GM21526 (cell line): ENCODE measurements at regions not wholly inside any gene's neighbourhood (a gene's known extent, or its start where the extent isn't known, plus 50 kb on each side); places are given as distances from the start of the nearest gene placed in this dataset.

Experiments used
- ATAC-seq: cut with Tn5 transposase; IDR thresholded peaks from one replicate; pipeline ENCODE4 v1.9.1; 2021; ENCODE audit warnings: moderate library complexity; ENCODE audit not compliant: unreplicated experiment, low FRiP score

DNA sequence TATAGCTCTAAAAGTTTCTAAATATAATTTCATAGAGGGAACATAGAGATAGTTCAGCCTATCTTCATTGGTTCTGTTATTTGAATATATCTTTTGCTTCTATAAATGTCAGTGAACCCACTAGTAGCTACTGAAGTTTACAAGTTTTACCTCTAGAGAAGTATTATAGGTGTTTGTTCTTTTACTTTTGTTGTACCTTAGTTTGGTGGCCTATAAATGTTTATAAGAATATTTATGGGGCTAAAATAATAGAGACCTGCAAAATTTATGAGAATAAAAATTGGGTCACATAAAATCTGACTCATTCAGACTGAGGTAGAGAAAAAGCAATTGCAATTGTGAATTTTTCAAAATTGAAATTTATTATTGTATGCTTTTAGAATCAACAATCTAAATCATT is 162.6 kb downstream of the SERPINI1 start:
- no peak for ATAC-seq

DNA sequence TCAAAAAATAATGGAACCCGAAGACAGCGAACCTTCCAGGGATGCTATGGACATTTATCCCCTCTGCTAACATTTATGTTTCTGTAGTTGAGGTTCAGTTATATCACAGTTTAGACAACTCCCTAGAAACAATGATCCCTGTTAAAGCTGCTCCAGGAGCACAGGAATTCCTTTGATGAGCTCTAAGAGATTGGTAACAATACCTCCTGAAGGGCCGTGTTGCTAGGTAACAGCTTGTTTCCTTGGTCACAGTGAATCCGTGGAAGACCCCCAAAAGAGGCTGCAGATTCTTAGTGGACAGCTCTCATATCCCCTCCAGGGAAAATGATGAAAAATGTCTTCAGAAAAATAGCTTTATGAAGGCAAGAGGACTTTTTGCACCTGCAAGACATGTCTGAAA is 160.2 kb downstream of the SERPINI1 start:
- no peak for ATAC-seq

DNA sequence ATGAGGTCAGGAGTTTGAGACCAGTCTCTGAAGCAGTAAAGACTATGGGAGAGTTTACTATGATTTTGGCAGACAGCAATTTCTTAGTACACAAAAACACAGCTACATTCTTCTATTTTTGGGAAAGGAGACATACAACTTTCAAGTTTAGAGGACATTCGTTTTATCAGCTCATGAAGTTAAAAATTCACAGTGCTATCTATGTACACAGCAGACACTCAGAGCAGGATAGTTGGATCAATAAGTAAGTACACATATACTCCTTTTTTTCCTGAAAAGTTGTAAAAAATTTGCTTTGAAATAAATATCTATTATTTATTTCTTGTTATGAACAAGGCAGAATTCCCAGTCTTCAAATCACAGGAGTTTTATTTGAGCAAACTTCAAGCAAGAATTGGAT is 159.7 kb downstream of the SERPINI1 start:
- ATAC-seq: no peak

DNA sequence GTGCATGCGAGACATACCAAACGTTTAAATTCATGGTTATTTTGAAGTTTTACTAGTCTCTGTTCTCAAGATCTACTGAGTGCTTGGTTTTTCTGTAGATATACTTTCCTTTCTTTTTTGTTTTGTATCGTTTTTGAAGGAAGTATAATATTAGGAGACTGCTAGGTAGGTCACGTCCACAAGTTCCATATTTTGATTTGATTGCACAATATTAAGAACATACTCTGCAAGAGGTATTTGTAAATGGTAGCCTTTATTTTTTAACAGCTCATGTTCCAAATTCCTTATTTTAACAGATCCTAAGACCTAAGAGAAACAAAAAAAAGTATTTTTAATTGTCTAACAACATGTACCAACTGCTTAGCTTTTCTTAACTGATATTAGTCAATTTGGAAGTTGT is 156.7 kb downstream of the SERPINI1 start:
- no peak for ATAC-seq

DNA sequence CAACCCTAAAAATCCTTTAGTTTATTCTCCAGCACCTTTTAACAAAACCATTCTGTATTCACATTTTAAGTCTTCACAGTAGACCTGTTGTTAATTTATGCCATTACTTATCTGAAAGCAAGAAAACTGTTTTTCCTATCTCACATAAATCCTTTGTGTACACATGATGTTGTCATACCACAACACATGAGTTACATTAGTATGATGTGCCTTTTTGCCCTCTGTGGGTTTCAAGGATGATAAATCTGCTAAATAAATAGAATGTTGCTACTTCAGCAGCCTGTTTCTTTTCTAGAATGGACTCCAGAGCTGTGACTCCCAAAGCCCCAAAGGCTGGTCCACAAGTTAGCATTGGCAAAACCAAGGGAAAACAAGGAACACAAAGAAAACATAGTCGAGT is 151.6 kb downstream of the SERPINI1 start:
- ATAC-seq: no peak

DNA sequence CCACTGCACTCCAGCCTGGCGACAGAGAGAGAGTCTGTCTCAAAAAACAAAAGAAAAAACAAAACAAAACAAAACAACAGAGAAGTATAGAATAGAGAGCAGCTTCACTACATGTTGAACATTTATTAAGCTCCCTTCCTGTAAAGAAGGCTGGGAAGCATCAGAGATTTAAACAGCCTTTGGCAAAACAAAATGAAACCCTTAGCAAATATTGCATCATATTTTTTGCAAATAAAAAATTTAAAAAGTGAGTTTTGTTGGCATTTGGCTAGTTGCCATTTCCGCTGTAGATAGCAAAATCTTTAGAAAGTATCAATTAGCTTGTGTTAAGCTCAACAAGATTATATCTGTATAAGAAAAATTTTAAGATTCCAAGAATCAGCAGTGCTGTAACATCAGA is 151.2 kb downstream of the SERPINI1 start:
- no peak for ATAC-seq

DNA sequence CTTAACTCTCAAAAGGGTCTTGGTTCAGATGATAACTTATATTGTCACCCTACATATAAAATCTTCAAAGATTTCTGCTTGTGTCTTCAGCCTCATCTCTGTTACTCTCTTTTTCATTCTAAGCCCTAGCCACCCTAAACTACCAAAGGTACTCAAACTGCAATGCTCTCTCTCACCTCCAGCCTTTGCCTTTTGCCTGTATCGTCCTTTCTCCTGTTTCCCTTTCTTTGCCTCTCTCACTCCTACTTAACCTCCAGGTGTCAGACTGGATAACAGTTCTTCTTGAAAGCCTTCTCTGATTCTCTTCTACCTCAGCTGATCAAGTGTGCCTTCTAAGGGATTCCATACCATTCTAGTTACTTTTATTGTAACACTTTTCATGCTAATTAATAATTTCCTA is 149.8 kb downstream of the SERPINI1 start:
- no peak for ATAC-seq

DNA sequence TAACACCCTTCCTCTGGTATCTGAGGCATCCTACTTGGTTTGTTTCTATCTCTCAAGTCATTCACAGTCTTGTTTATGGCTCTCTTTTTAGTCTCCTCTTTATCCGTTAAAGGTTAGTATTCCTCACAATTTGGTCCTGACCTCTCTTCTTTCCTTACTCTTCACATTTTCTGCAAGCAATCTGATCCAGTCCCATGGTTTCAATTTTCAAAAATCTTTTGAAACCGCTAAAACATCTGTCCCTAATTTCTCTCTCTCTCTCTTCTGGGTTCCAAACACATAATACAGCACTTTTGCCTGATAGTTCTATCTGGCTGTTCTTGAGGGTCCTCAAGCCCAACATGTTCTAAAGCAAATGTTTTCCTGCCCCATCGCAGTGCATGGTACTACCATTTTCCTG is 149.0 kb downstream of the SERPINI1 start:
- ATAC-seq: no peak

DNA sequence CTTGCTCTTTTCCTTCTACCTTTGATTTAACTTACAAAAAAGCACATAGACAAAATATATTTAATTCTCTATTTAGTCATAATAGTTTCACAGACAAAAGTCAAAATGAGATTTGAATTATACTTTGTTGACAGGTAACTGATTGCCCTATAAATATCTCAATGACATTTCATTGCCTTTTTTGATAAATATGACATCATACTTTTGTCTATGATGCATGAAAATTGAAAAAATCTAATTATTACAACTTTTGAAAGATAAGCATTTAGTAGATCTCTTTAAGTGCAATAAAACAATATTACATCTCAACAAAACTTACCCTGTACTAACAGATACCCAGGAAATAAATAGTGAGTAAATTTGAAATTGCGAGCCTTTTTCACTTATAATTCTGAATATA is 147.9 kb downstream of the SERPINI1 start:
- ATAC-seq: no peak

DNA sequence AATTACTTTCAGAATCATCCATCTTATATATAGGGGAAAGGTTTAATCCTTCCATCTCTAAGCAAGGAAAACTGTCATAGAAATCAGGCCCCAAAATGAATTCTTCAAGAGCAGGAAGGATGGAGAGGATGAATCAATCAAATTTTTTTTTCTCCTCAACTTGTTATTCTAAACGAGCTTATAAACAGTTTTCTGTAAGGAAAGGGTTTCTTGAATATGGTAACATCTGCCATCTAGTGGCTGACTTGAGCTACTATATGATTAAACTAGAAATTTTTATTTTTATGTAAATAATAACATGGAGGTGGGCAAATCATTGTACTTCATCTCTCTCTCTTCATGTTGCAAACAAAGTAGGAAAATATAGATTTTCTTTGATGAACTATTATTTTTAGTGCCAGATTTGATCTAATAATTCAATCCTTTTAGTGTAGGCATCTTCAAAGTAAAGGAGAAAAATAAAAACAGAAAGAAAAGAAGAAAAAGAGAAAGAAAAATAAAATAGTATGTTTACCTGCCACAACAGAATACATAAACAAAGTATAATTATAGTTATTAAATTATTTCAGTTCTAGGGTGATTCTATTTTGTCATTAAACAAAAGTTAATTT is 146.6 kb downstream of the SERPINI1 start:
- ATAC-seq: peak; percentile 89

DNA sequence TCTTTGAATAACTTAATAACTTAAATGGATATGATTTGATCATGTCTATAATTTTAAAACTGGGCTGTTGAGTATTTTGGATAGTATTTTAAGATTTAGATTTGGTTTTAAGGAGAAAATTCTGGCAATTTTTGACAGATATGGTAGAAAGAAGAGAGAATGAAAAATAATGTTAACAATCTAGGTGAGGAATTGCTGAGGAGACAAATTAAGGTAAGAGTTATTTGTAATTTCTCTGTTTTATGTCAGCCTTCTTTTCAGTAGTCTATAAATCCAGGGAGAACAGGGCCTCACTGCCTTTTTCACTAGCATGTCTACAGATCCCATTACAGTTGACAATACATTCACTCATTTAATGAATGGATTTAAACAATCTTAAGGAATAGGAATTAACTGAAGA is 144.7 kb downstream of the SERPINI1 start:
- ATAC-seq: no peak

DNA sequence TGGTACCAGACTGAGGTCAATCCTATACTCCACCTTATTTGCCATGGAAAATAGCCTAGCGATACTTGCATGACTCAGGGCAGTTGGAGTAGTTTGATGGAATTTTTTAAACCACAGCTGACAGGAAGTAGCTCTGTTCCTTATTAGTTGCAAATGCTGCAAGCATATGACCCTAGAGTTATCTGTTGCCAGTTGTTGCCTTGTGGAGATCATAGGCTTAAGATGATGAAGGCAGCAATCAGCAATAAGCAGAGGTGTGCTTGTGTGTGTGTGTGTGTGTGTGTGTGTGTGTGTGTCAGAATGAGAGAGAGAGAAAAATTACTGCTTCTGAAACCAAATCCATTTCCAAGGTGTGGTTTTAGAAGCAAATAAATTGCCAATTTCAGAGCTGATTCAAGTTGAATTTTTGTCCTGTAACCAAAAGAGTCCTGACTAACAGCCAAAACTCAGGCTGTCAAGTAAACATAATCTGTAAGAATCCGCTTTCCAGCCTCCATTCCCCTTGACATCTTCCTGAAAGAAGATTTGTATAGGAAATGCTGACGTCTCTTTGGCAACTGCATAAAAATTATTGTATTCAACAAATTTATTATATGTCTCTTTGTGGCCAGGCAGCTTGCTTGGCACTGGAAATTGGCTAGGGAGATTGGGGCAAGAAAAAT is 141.2 kb downstream of the SERPINI1 start:
- ATAC-seq: no peak
